GM21619 (cell line): ENCODE measurements at regions not wholly inside any gene's neighbourhood (a gene's known extent, or its start where the extent isn't known, plus 50 kb on each side); places are given as distances from the start of the nearest gene placed in this dataset.

ENCODE experiments used
- ATAC-seq: cut with Tn5 transposase; IDR thresholded peaks from one replicate; pipeline ENCODE4 v1.9.1; 2021; ENCODE audit not compliant: unreplicated experiment

GRCh38 chr1:193730017-193730416 is 543.6 kb upstream of the B3GALT2 start:
- ATAC-seq, result no peak

GRCh38 chr1:193729429-193729828 is 543.0 kb upstream of the B3GALT2 start:
- ATAC-seq, result no peak

- ATAC-seq, result no peak
These were observed 541.4 kb upstream of the B3GALT2 start for GRCh38 chr1:193727850-193728249.

- ATAC-seq, result no peak
These were observed 540.3 kb upstream of the B3GALT2 start for GRCh38 chr1:193726722-193727121.

GRCh38 chr1:193712392-193712791 is 526.0 kb upstream of the B3GALT2 start:
- ATAC-seq, result no peak

- no peak for ATAC-seq
These were observed 523.2 kb upstream of the B3GALT2 start for GRCh38 chr1:193709607-193710006.

GRCh38 chr1:193707271-193708021 is 521.0 kb upstream of the B3GALT2 start:
- no peak for ATAC-seq

- no peak for ATAC-seq
These were observed 520.4 kb upstream of the B3GALT2 start for GRCh38 chr1:193706766-193707165.

- ATAC-seq, result no peak
These were observed 519.2 kb upstream of the B3GALT2 start for GRCh38 chr1:193705554-193705981.

GRCh38 chr1:193703655-193704054 is 517.2 kb upstream of the B3GALT2 start:
- ATAC-seq, result no peak

GRCh38 chr1:193703121-193703520 is 516.7 kb upstream of the B3GALT2 start:
- no peak for ATAC-seq

- no peak for ATAC-seq
These were observed 515.3 kb upstream of the B3GALT2 start for GRCh38 chr1:193701759-193702158.

GRCh38 chr1:193700710-193701355 is 514.4 kb upstream of the B3GALT2 start:
- ATAC-seq, result no peak

GRCh38 chr1:193699261-193699660 is 512.8 kb upstream of the B3GALT2 start:
- ATAC-seq, result no peak

GRCh38 chr1:193697776-193698175 is 511.4 kb upstream of the B3GALT2 start:
- ATAC-seq, result no peak

- no peak for ATAC-seq
These were observed 510.8 kb upstream of the B3GALT2 start for GRCh38 chr1:193697115-193697762.

- ATAC-seq, result no peak
These were observed 508.3 kb upstream of the B3GALT2 start for GRCh38 chr1:193694741-193695140.

- no peak for ATAC-seq
These were observed 499.6 kb upstream of the B3GALT2 start for GRCh38 chr1:193685986-193686385.

- no peak for ATAC-seq
These were observed 495.0 kb upstream of the B3GALT2 start for GRCh38 chr1:193681422-193681821.

- ATAC-seq, result no peak
These were observed 494.5 kb upstream of the B3GALT2 start for GRCh38 chr1:193680924-193681316.

GRCh38 chr1:193680247-193680923 is 494.0 kb upstream of the B3GALT2 start:
- no peak for ATAC-seq

GRCh38 chr1:193677874-193678273 is 491.5 kb upstream of the B3GALT2 start:
- no peak for ATAC-seq
